GM12878 (cell line): ENCODE measurements at regions not wholly inside any gene's neighbourhood (a gene's known extent, or its start where the extent isn't known, plus 50 kb on each side); places are given as distances from the start of the nearest gene placed in this dataset.

Experiments used
- ATAC-seq: fragments of 200-7000 bp; cut with Tn5 transposase; 3 replicates; pipeline ENCODE4 v1.9.1; 2020; ENCODE audit warnings: mild to moderate bottlenecking, moderate library complexity
- BruUV-seq: library from RNA; stranded (reverse); fragments of 400-500 nt; replicated peaks from 2 replicates; lab custom pipeline; 2021; lab: Mats Ljungman, UMichigan
- CTCF ChIA-PET: fragments of 300-600 bp; sonication (Branson Sonifier 250); formaldehyde crosslinking; extraction: SDS; loops from one replicate; lab custom pipeline; 2021; ENCODE audit warnings: inconsistent platforms; lab: Yijun Ruan, JAX
- POLR2A ChIA-PET: fragments of 350-600 bp; formaldehyde crosslinking; extraction: SDS; loops from one replicate; lab custom pipeline; 2021; ENCODE audit warnings: inconsistent platforms; lab: Charles Lee
- RAD21 ChIA-PET: fragments of 300-600 bp; sonication (Branson Sonifier 250); formaldehyde crosslinking; loops from one replicate; lab custom pipeline; 2023; ENCODE audit warnings: antibody characterized with exemption; ENCODE audit not compliant: unreplicated experiment; lab: Charles Lee
- SMC1A ChIA-PET: fragments of 300-600 bp; sonication (Branson Sonifier 250); formaldehyde crosslinking; loops from one replicate; lab custom pipeline; 2023; ENCODE audit not compliant: unreplicated experiment, uncharacterized antibody; lab: Charles Lee
- DNase-seq: peaks from one replicate; pipeline ENCODE4 v3.0.0-alpha.2; 2011; ENCODE audit warnings: low read depth, low spot score
- FAIRE-seq: peaks from 3 replicates; lab custom pipeline; 2011; peaks lifted over from hg19 to GRCh38; lab: Jason Lieb, UNC
- H2AFZ ChIP-seq: 2 replicates; pipeline ENCODE4 v1.6.0; 2011; ENCODE audit warnings: low read depth, low read length, control low read depth; ENCODE audit not compliant: control insufficient read depth
- H3K27ac ChIP-seq: 2 replicates; pipeline ENCODE4 v1.5.1; 2011; ENCODE audit warnings: control low read depth; ENCODE audit not compliant: control insufficient read depth, insufficient read depth
- H3K27me3 ChIP-seq, 2 experiments: replicated peaks in 1 of 2; 2 replicates each; pipeline versions ENCODE4 v1.6.0 to v1.6.1; 2011; ENCODE audit warnings: low read length in 1 of 2; ENCODE audit not compliant: control insufficient read depth in 2 of 2, insufficient read depth in 2 of 2
- H3K36me3 ChIP-seq, 2 experiments: 2 replicates each; pipeline ENCODE4 v1.5.1; 2011; ENCODE audit warnings: low read length in 1 of 2; ENCODE audit not compliant: control insufficient read depth in 2 of 2, insufficient read depth in 2 of 2
- H3K4me1 ChIP-seq: 2 replicates; pipeline ENCODE4 v1.6.1; 2011; ENCODE audit warnings: mild to moderate bottlenecking, low read length, moderate library complexity, mixed read lengths; ENCODE audit not compliant: control insufficient read depth, insufficient read depth
- H3K4me2 ChIP-seq: 2 replicates; pipeline ENCODE4 v1.6.0; 2011; ENCODE audit warnings: control low read depth; ENCODE audit not compliant: control insufficient read depth, insufficient read depth
- H3K4me3 ChIP-seq: fragments of 200-600 bp; sonication (generic); 2 replicates; pipeline ENCODE4 v1.5.1; 2016
- H3K79me2 ChIP-seq: 2 replicates; pipeline ENCODE4 v1.6.0; 2011; ENCODE audit warnings: low read length; ENCODE audit not compliant: control insufficient read depth, insufficient read depth
- H3K9ac ChIP-seq: 2 replicates; pipeline ENCODE4 v1.8.0; 2011; ENCODE audit warnings: low read length, control low read depth, mixed read lengths; ENCODE audit not compliant: control insufficient read depth, insufficient read depth
- H3K9me3 ChIP-seq: replicated peaks from 3 replicates; pipeline ENCODE4 v1.5.1; 2011; ENCODE audit warnings: mild to moderate bottlenecking, low read length; ENCODE audit not compliant: control insufficient read depth, insufficient read depth
- H4K20me1 ChIP-seq: 2 replicates; pipeline ENCODE4 v1.6.0; 2011; ENCODE audit not compliant: control insufficient read depth, insufficient read depth
- ASH2L ChIP-seq: fragments of 300-600, 200-600 bp; sonication (generic); IDR thresholded peaks from 2 replicates; pipeline ENCODE4 v1.6.1; 2017; ENCODE audit warnings: low read depth, mild to moderate bottlenecking, borderline replicate concordance
- BACH1 ChIP-seq: fragments of 450-650 bp; IDR thresholded peaks from 2 replicates; pipeline ENCODE4 v1.6.1; 2017; ENCODE audit warnings: mild to moderate bottlenecking, borderline replicate concordance
- CTCF ChIP-seq, 3 experiments: IDR thresholded peaks in 2 of 3; conservative IDR thresholded peaks in 1 of 3; 2 replicates each; pipeline ENCODE4 v1.5.1; 2011; ENCODE audit warnings: low read depth in 3 of 3, low read length in 3 of 3, mild to moderate bottlenecking in 3 of 3, control low read depth in 2 of 3, moderate library complexity in 2 of 3, inconsistent platforms in 1 of 3, mixed read lengths in 1 of 3; ENCODE audit not compliant: control insufficient read depth in 2 of 3, insufficient read depth in 1 of 3; ENCODE audit errors: extremely low read depth in 1 of 3
- SIN3A ChIP-seq: IDR thresholded peaks from 2 replicates; pipeline ENCODE4 v1.6.1; 2012; ENCODE audit warnings: low read depth, low read length, improper control_type of control experiment
- TAF1 ChIP-seq: IDR thresholded peaks from 2 replicates; pipeline ENCODE4 v1.6.1; 2011; ENCODE audit warnings: mild to moderate bottlenecking, low read depth, low read length, borderline replicate concordance
- ZNF207 ChIP-seq: fragments of 450-650 bp; IDR thresholded peaks from 2 replicates; pipeline ENCODE4 v1.6.1; 2014; ENCODE audit warnings: antibody characterized with exemption, mild to moderate bottlenecking, borderline replicate concordance
- WGBS: methylation state at CpG from one replicate; pipeline ENCODE4 v1.1.6; 2016; ENCODE audit warnings: low lambda C conversion rate; ENCODE audit not compliant: insufficient replicate concordance, insufficient coverage; ENCODE audit errors: missing lambda C conversion rate; 5-methylcytosine and 5-hydroxymethylcytosine counted together
- in situ Hi-C: fragments of 300-500 bp; cut with MboI; formaldehyde crosslinking; loops from 9 replicates; pipeline ENCODE4 v1.14.3; 2018; ENCODE audit warnings: mixed read lengths
- intact Hi-C: fragments of 100-400 bp; cut with micrococcal nuclease; formaldehyde crosslinking; loops from one replicate; pipeline ENCODE4 v1.14.2; 2022; ENCODE audit not compliant: unreplicated experiment
- TF ChIP-seq, protein P1 (sequence below): fragments of 450-650 bp; IDR thresholded peaks from 2 replicates; pipeline ENCODE4 v1.6.1; 2018; ENCODE audit warnings: borderline replicate concordance, mild to moderate bottlenecking; ENCODE audit not compliant: partially characterized antibody
- TF ChIP-seq, protein P2 (sequence below): IDR thresholded peaks from 2 replicates; pipeline ENCODE4 v1.6.1; 2012; ENCODE audit warnings: low read depth, low read length, improper control_type of control experiment

- no peak for TF ChIP-seq CTCF (IDR thresholded peaks at IDR 0.05 in 2 of 3, conservative IDR thresholded peaks at IDR 0.05 in 1 of 3; ENCODE audit: control insufficient read depth in 2 of 3, extremely low read depth in 1 of 3, insufficient read depth in 1 of 3, low read depth in 3 of 3, low read length in 3 of 3)
Measured at GRCh38 chr11:70544774-70545609, 146.7 kb downstream of the CTTN start (continued).

GRCh38 chr11:70545610-70545912 is 147.2 kb downstream of the CTTN start:
- Histone ChIP-seq H3K27me3 (no peaks in the 10 kb centered on the region; a peak in 1 of 4 replicates), H4K20me1 (no peaks in the 10 kb centered on the region), H3K4me1 (no peaks in the 10 kb centered on the region), H3K9me3 (no peaks in the 10 kb centered on the region), H3K79me2 (no peaks in the 10 kb centered on the region), H3K36me3 (no peaks in the 10 kb centered on the region), H2AFZ (no peak overlapping the region), H3K4me3 (no peak overlapping the region), H3K27ac (no peak overlapping the region), H3K9ac (no peak overlapping the region), H3K4me2 (no peak overlapping the region)
- intact Hi-C loops = no loop called here
- ATAC-seq (no peak), DNase-seq (no peak), FAIRE-seq (no peak)
- in situ Hi-C loops = no loop called here
- ChIA-PET POLR2A (no interaction called here), SMC1A (no interaction called here), RAD21 (no interaction called here), CTCF (no interaction called here)
- no peak for TF ChIP-seq BACH1
- TF ChIP-seq, protein P1, sequence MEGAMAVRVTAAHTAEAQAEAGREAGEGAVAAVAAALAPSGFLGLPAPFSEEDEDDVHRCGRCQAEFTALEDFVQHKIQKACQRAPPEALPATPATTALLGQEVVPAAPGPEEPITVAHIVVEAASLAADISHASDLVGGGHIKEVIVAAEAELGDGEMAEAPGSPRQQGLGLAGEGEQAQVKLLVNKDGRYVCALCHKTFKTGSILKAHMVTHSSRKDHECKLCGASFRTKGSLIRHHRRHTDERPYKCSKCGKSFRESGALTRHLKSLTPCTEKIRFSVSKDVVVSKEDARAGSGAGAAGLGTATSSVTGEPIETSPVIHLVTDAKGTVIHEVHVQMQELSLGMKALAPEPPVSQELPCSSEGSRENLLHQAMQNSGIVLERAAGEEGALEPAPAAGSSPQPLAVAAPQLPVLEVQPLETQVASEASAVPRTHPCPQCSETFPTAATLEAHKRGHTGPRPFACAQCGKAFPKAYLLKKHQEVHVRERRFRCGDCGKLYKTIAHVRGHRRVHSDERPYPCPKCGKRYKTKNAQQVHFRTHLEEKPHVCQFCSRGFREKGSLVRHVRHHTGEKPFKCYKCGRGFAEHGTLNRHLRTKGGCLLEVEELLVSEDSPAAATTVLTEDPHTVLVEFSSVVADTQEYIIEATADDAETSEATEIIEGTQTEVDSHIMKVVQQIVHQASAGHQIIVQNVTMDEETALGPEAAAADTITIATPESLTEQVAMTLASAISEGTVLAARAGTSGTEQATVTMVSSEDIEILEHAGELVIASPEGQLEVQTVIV = no peak
- TF ChIP-seq SIN3A = no peak
- TF ChIP-seq ASH2L = no peak
- TF ChIP-seq TAF1 = no peak
- no peak for TF ChIP-seq ZNF207
- TF ChIP-seq, protein P2, sequence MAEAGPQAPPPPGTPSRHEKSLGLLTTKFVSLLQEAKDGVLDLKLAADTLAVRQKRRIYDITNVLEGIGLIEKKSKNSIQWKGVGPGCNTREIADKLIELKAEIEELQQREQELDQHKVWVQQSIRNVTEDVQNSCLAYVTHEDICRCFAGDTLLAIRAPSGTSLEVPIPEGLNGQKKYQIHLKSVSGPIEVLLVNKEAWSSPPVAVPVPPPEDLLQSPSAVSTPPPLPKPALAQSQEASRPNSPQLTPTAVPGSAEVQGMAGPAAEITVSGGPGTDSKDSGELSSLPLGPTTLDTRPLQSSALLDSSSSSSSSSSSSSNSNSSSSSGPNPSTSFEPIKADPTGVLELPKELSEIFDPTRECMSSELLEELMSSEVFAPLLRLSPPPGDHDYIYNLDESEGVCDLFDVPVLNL = no peak
- no TSS peak for BruUV-seq
- 55% methylated on average over 5 of the region's 5 CpGs for WGBS
